GM10266 (cell line): ENCODE measurements at regions not wholly inside any gene's neighbourhood (a gene's known extent, or its start where the extent isn't known, plus 50 kb on each side); places are given as distances from the start of the nearest gene placed in this dataset.
A peak's percentile ranks its signal among the peaks of the same experiment; 100 is the strongest.
"Not testable (repeated sequence)": the region's sequence is repeated elsewhere in the genome, so short reads cannot be mapped to it uniquely, and the experiment has no call there.

Experiments
- DNase-seq: peaks from one replicate; pipeline ENCODE4 v3.0.0; 2012; ENCODE audit errors: extremely low spot score
- TF ChIP-seq, protein P1 (sequence below): IDR thresholded peaks from 2 replicates; pipeline ENCODE4 v1.5.1; 2012; ENCODE audit warnings: mild to moderate bottlenecking, low read depth; ENCODE audit not compliant: control insufficient read depth, insufficient read depth; ENCODE audit errors: missing control alignments

DNA sequence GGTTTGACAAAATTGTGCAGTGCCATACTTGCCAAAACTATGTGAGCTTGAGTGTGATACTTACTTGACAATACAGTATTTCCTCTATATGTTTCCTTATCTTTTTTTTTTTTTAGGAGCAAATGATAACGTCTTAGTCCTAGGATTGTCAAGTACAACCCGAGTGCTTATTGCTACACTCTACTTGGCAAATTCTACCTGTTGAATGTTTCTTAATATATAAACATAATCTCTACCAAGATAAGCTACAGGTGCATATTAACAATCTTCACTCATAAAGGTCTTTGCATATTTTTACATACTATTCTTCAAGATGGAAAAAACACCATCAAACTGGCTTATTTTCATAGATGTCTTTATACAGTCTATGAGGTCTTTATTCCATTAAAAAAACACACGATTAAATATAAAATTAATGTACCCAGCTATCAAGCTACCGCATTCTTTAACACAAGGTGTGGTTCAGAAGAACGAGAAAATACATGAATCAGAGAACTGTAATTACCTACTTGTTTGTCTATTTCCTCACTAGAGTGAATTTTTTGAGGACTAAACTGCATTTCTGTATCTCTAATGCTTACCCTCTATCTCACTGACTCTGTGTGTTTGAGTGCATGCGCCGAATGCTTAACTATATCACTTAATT is 76.1 kb upstream of the PDSS1 start:
- no peak for DNase-seq
- TF ChIP-seq, protein P1, sequence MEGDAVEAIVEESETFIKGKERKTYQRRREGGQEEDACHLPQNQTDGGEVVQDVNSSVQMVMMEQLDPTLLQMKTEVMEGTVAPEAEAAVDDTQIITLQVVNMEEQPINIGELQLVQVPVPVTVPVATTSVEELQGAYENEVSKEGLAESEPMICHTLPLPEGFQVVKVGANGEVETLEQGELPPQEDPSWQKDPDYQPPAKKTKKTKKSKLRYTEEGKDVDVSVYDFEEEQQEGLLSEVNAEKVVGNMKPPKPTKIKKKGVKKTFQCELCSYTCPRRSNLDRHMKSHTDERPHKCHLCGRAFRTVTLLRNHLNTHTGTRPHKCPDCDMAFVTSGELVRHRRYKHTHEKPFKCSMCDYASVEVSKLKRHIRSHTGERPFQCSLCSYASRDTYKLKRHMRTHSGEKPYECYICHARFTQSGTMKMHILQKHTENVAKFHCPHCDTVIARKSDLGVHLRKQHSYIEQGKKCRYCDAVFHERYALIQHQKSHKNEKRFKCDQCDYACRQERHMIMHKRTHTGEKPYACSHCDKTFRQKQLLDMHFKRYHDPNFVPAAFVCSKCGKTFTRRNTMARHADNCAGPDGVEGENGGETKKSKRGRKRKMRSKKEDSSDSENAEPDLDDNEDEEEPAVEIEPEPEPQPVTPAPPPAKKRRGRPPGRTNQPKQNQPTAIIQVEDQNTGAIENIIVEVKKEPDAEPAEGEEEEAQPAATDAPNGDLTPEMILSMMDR, result no peak

DNA sequence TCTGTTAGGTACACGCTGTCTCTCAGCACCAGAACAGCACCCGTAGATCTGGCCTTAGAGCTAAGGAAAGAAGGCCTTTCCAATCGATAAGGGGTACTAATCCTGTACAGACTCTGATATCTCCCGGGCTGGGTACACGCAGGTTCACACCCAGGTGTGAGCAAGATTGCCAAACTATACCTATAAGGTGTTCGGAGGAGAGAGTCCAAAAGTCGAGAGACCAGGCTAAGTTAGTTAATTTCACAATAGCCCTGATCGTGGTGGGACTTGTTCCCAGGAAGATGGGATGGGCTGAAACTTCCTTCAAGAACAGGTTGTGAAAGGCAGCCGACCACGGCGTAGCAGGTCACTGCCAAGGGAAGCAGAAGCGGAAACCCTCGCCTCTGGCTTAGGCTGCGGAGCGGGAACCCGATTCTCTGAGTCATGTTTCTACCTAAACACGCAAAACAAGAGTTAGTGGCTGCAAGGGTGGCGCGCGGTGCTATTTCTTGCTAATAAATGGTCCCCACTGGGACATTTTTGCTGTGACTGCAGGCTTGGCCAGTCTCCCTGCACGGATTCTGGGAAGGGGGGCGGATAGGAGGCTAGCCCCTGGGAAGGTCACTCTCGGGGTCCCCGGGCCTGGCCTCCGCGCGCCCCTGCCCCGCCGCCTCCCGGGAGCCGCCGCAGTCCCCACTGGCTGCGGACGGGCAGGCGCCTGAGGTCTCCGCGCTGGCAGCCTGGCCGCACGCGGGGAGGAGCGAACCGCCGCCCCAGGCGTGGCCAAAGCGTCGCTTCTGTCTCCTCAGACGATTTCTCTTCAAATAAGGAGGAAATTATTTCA is 75.4 kb upstream of the PDSS1 start:
- peak; percentile 36 for DNase-seq
- TF ChIP-seq, protein P1, result no peak

DNA sequence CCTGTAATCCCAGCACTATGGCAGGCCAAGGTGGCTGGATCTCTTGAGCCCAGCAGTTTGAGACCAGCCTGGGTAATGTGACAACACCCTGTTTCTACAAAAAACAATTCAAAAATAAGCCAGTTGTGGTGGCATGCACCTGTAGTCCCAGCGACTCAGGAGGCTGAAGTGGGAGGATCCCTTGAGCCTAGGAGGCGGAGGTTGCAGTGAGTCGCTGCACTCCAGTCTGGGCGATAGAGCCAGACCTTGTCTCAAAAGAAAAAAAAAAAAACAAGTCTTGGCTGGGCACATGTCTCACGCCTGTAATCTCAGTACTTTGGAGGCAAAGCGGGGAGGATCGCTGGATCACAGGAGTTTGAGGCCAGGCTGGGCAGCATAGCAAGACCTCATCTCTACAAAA is 74.6 kb upstream of the PDSS1 start:
- DNase-seq, result no peak
- TF ChIP-seq, protein P1, result no peak

DNA sequence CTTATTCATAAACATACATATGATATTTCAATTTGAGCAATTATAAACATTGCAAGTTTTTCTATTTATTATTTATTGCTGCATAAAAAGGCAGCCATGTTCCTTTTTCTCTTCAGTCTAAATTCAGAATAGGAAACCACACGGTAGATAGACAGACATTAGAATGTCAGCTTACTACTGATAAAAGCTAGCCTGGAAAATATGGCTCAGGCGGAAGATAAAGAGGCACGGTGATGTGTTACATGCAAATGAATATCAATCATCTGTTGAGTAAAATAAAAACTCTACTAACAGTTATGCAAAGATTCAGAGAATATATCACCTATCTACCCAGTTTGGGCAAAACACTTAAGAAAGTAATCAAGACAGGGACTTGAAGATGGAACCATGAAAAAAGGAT is 73.5 kb upstream of the PDSS1 start:
- TF ChIP-seq, protein P1, result no peak
- no peak for DNase-seq

DNA sequence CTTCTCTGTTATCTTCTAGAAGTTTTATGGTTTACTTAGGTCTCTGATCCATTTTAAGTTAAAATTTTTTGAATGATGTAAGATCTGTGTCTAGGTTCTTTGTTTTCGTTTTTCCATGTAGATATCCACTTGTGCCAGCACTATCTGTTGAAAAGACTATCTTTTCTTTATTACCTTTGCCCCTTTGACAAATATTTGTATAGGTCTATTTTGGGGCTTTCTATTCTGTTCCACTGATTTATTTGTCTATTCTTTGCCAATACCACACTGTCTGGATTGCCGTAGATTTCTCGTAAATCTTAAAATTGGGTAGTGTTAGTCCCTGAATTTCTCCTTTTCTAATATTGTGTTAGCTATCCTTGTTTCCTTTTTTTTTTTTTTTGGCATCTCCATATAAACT is 71.4 kb upstream of the PDSS1 start:
- TF ChIP-seq, protein P1, result no peak
- DNase-seq, result no peak

DNA sequence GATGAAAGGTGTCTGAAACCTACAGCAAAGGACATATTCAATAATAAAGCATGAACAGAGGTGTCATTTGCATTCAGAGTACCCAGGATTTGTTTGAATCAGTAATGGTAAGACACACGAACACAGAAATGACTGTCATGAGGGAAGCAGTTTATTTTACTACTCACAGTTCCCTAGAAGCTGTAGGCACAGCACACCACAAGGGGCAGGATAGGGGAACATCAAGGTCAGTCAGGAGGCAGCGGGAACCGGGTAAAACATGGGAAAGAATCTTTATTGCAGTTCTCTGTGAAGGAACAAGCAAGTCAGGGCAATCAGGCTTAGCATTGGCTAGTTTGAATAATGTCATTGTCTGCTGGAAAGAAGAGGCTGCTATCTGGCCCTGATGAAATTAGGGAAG is 70.2 kb upstream of the PDSS1 start:
- TF ChIP-seq, protein P1, result no peak
- DNase-seq, result no peak

DNA sequence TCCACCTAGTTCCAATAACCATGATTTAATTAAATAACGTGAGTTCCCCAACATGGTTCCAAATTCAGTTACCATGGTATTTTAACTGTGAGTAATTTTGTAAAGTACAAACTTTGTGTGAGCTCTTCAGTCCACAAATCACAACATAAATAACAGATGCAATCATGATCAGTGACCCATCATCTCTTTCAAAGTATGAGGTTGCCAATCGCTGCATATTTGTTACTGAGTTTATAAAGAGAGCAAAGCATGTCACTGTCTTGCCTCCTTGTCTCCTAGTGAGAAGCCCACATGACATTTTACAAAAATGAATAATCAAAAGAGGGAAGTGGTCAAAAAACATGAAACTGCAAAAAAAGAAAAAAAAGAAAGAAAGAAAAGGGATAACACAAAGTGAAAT is 69.1 kb upstream of the PDSS1 start:
- TF ChIP-seq, protein P1, result no peak
- DNase-seq, result no peak

DNA sequence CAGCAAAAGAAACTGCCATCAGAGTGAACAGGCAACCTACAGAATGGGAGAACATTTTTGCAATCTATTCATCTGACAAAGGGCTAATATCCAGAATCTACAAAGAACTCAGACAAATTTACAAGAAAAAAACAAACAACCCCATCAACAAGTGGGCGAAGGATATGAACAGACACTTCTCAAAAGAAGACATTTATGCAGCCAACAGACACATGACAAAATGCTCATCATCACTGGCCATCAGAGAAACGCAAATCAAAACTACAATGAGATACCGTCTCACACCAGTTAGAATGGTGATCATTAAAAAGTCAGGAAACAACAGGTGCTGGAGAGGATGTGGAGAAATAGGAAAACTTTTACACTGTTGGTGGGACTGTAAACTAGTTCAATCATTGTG is 65.3 kb upstream of the PDSS1 start:
- DNase-seq, result not testable (repeated sequence)

DNA sequence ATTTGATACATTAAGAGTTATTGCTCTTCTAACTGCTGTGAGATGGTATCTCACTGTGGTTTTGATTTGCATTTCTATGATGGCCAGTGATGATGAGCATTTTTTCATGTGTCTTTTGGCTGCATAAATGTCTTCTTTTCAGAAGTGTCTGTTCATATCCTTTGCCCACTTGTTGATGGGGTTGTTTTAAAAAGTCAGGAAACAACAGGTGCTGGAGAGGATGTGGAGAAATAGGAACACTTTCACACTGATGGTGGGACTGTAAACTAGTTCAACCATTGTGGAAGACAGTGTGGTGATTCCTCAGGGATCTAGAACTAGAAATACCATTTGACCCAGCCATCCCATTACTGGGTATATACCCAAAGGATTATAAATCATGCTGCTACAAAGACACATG is 63.4 kb upstream of the PDSS1 start:
- DNase-seq, result not testable (repeated sequence)
